ENCODE measurements at regions not wholly inside any gene's neighbourhood (a gene's known extent, or its start where the extent isn't known, plus 50 kb on each side); places are given as distances from the start of the nearest gene placed in this dataset.

- TF ChIP-seq RAD21 (IDR thresholded peaks at IDR 0.05; ENCODE audit: low read length): no peak
- TF ChIP-seq SMC3 (IDR thresholded peaks at IDR 0.05; ENCODE audit: low read depth, low read length): no peak
- TF ChIP-seq, protein P1, sequence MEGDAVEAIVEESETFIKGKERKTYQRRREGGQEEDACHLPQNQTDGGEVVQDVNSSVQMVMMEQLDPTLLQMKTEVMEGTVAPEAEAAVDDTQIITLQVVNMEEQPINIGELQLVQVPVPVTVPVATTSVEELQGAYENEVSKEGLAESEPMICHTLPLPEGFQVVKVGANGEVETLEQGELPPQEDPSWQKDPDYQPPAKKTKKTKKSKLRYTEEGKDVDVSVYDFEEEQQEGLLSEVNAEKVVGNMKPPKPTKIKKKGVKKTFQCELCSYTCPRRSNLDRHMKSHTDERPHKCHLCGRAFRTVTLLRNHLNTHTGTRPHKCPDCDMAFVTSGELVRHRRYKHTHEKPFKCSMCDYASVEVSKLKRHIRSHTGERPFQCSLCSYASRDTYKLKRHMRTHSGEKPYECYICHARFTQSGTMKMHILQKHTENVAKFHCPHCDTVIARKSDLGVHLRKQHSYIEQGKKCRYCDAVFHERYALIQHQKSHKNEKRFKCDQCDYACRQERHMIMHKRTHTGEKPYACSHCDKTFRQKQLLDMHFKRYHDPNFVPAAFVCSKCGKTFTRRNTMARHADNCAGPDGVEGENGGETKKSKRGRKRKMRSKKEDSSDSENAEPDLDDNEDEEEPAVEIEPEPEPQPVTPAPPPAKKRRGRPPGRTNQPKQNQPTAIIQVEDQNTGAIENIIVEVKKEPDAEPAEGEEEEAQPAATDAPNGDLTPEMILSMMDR (conservative IDR thresholded peaks at IDR 0.05; ENCODE audit: low read depth, low read length): no peak
- TF ChIP-seq, protein P2, sequence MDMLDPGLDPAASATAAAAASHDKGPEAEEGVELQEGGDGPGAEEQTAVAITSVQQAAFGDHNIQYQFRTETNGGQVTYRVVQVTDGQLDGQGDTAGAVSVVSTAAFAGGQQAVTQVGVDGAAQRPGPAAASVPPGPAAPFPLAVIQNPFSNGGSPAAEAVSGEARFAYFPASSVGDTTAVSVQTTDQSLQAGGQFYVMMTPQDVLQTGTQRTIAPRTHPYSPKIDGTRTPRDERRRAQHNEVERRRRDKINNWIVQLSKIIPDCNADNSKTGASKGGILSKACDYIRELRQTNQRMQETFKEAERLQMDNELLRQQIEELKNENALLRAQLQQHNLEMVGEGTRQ (IDR thresholded peaks at IDR 0.05; ENCODE audit: low read depth, low read length): no peak
- no peak for TF ChIP-seq POLR2A (IDR thresholded peaks at IDR 0.05; ENCODE audit: low read depth, low read length)
Observed at GRCh38 chr7:56175771-56176170, 59.6 kb upstream of the NUPR2 start.
